HepG2 (cell line): ENCODE measurements at regions not wholly inside any gene's neighbourhood (a gene's known extent, or its start where the extent isn't known, plus 50 kb on each side); places are given as distances from the start of the nearest gene placed in this dataset.

Experiments
- ARID5B ChIP-seq: IDR thresholded peaks from 2 replicates; pipeline ENCODE4 v1.4.0; 2020; ENCODE audit warnings: mild to moderate bottlenecking, missing genetic modification reagents
- KLF15 ChIP-seq: sonication (generic); formaldehyde crosslinking; IDR thresholded peaks from 2 replicates; pipeline ENCODE4 v1.8.1; 2023; ENCODE audit warnings: borderline replicate concordance, mild to moderate bottlenecking, inconsistent platforms, missing genetic modification reagents, mixed read lengths
- RAD21 ChIP-seq: fragments of 450-650 bp; formaldehyde crosslinking; IDR thresholded peaks from 2 replicates; pipeline ENCODE4 v1.5.0; 2020; ENCODE audit warnings: mild to moderate bottlenecking
- SOX6 ChIP-seq, 2 experiments: fragments of 450-650 bp in 1 of 2; sonication (generic) in 1 of 2; formaldehyde crosslinking in 1 of 2; IDR thresholded peaks; 2 replicates each; pipeline versions ENCODE4 v1.4.0 to v1.6.1; 2017 to 2020; ENCODE audit warnings: antibody characterized with exemption in 1 of 2, mild to moderate bottlenecking in 1 of 2, missing genetic modification reagents in 1 of 2
- TF ChIP-seq, protein P1 (sequence below): sonication (generic); formaldehyde crosslinking; IDR thresholded peaks from 2 replicates; pipeline ENCODE4 v1.9.0; 2021; ENCODE audit warnings: mild to moderate bottlenecking, missing genetic modification reagents

DNA sequence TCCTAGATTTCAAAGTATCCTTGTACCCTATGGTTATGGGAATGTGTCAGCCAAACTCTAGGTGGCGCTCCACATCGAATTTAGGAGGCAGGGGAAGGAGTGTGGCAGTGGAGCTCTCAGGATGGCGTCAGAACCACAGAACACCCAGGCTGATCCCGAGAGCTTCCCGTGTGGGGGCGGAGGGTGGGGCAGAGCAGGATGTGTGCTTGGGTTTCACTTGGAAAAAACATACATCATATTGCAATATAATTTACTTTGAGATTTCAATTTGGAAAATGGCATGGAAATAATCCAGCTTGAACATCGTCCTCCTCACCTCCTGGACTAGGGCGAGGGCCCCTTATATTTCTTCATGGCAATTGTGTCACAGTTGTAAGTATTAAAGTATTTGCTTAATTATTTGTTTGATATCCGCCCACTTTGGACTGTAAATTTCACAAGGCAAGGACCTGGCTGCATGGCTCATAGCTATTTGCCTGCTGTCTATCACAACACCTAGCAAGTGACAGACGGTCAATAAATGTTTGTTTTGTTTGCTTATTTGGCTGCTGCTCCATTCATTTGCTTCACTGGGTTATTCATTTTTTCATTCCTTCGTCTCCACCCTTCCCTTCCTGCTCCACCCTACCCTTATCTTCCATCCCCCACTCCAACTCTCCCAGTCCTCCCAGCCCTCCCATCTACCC is 221.5 kb upstream of the HMGA2 start (continued):
- TF ChIP-seq, protein P1, sequence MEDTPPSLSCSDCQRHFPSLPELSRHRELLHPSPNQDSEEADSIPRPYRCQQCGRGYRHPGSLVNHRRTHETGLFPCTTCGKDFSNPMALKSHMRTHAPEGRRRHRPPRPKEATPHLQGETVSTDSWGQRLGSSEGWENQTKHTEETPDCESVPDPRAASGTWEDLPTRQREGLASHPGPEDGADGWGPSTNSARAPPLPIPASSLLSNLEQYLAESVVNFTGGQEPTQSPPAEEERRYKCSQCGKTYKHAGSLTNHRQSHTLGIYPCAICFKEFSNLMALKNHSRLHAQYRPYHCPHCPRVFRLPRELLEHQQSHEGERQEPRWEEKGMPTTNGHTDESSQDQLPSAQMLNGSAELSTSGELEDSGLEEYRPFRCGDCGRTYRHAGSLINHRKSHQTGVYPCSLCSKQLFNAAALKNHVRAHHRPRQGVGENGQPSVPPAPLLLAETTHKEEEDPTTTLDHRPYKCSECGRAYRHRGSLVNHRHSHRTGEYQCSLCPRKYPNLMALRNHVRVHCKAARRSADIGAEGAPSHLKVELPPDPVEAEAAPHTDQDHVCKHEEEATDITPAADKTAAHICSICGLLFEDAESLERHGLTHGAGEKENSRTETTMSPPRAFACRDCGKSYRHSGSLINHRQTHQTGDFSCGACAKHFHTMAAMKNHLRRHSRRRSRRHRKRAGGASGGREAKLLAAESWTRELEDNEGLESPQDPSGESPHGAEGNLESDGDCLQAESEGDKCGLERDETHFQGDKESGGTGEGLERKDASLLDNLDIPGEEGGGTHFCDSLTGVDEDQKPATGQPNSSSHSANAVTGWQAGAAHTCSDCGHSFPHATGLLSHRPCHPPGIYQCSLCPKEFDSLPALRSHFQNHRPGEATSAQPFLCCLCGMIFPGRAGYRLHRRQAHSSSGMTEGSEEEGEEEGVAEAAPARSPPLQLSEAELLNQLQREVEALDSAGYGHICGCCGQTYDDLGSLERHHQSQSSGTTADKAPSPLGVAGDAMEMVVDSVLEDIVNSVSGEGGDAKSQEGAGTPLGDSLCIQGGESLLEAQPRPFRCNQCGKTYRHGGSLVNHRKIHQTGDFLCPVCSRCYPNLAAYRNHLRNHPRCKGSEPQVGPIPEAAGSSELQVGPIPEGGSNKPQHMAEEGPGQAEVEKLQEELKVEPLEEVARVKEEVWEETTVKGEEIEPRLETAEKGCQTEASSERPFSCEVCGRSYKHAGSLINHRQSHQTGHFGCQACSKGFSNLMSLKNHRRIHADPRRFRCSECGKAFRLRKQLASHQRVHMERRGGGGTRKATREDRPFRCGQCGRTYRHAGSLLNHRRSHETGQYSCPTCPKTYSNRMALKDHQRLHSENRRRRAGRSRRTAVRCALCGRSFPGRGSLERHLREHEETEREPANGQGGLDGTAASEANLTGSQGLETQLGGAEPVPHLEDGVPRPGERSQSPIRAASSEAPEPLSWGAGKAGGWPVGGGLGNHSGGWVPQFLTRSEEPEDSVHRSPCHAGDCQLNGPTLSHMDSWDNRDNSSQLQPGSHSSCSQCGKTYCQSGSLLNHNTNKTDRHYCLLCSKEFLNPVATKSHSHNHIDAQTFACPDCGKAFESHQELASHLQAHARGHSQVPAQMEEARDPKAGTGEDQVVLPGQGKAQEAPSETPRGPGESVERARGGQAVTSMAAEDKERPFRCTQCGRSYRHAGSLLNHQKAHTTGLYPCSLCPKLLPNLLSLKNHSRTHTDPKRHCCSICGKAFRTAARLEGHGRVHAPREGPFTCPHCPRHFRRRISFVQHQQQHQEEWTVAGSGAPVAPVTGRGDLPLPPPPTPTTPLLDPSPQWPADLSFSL: no peak
- TF ChIP-seq ARID5B (CRISPR knock-in tag) (0 out of 2 replicates have a peak, but pooled peaks have one; percentile 20), RAD21 (CRISPR knock-in tag) (no peak), KLF15 (CRISPR knock-in tag) (no peak), SOX6 (IDR thresholded peaks at IDR 0.05) (no peak), SOX6 (CRISPR knock-in tag; IDR thresholded peaks at IDR 0.05) (0 out of 2 replicates have a peak, but pooled peaks have one; percentile 15)
